Neural cell (in vitro differentiated cells): ENCODE measurements at regions not wholly inside any gene's neighbourhood (a gene's known extent, or its start where the extent isn't known, plus 50 kb on each side); places are given as distances from the start of the nearest gene placed in this dataset.

Experiments
- EP300 ChIP-seq: fragments of 450-650 bp; conservative IDR thresholded peaks from 2 replicates; pipeline ENCODE4 v1.6.1; 2014; ENCODE audit warnings: antibody characterized with exemption, mild to moderate bottlenecking, moderate library complexity; ENCODE audit not compliant: poor library complexity, severe bottlenecking
- EZH2 ChIP-seq: fragments of 200-600, 300-800 bp; shearing (Covaris generic), sonication (generic); IDR thresholded peaks from 2 replicates; pipeline ENCODE4 v1.6.1; 2014; ENCODE audit warnings: antibody characterized with exemption, low read length, borderline replicate concordance, mild to moderate bottlenecking; ENCODE audit not compliant: insufficient read depth, poor library complexity, severe bottlenecking
- POLR2AphosphoS5 ChIP-seq: IDR thresholded peaks from 2 replicates; pipeline ENCODE4 v1.6.1; 2012
- SMC3 ChIP-seq: fragments of 450-650 bp; conservative IDR thresholded peaks from 2 replicates; pipeline ENCODE4 v1.6.1; 2014; ENCODE audit warnings: antibody characterized with exemption, mild to moderate bottlenecking, moderate library complexity; ENCODE audit not compliant: poor library complexity
- TF ChIP-seq, protein P1 (sequence below): fragments of 450-650 bp; IDR thresholded peaks from 2 replicates; pipeline ENCODE4 v1.5.1; 2014; ENCODE audit warnings: antibody characterized with exemption, mild to moderate bottlenecking, moderate library complexity; ENCODE audit not compliant: poor library complexity, severe bottlenecking
- TF ChIP-seq, protein P2 (sequence below): IDR thresholded peaks from 2 replicates; pipeline ENCODE4 v1.6.1; 2012; ENCODE audit warnings: borderline replicate concordance

DNA sequence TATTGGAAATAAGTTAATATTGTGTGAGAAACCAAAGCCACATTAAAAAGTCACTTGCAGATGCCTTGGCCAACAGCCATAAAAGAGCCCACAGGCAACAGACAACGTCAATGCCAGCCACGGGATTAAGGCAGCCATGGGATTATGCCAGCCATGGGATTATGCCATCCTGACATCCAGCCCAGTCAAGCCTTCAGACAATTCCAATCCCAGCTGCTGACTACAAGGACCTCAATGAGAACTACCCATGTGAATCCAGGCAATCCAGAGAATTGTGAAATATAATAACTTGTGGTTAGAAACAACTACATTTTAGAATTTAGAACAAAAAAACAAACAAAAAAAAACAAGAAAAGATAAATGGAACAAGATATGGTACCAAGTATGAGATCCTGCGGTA is 356.6 kb downstream of the EFNB2 start:
- TF ChIP-seq, protein P1, sequence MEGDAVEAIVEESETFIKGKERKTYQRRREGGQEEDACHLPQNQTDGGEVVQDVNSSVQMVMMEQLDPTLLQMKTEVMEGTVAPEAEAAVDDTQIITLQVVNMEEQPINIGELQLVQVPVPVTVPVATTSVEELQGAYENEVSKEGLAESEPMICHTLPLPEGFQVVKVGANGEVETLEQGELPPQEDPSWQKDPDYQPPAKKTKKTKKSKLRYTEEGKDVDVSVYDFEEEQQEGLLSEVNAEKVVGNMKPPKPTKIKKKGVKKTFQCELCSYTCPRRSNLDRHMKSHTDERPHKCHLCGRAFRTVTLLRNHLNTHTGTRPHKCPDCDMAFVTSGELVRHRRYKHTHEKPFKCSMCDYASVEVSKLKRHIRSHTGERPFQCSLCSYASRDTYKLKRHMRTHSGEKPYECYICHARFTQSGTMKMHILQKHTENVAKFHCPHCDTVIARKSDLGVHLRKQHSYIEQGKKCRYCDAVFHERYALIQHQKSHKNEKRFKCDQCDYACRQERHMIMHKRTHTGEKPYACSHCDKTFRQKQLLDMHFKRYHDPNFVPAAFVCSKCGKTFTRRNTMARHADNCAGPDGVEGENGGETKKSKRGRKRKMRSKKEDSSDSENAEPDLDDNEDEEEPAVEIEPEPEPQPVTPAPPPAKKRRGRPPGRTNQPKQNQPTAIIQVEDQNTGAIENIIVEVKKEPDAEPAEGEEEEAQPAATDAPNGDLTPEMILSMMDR = no peak
- TF ChIP-seq EP300 (no peak), POLR2AphosphoS5 (no peak), SMC3 (no peak), EZH2 (no peak)
- TF ChIP-seq, protein P2, sequence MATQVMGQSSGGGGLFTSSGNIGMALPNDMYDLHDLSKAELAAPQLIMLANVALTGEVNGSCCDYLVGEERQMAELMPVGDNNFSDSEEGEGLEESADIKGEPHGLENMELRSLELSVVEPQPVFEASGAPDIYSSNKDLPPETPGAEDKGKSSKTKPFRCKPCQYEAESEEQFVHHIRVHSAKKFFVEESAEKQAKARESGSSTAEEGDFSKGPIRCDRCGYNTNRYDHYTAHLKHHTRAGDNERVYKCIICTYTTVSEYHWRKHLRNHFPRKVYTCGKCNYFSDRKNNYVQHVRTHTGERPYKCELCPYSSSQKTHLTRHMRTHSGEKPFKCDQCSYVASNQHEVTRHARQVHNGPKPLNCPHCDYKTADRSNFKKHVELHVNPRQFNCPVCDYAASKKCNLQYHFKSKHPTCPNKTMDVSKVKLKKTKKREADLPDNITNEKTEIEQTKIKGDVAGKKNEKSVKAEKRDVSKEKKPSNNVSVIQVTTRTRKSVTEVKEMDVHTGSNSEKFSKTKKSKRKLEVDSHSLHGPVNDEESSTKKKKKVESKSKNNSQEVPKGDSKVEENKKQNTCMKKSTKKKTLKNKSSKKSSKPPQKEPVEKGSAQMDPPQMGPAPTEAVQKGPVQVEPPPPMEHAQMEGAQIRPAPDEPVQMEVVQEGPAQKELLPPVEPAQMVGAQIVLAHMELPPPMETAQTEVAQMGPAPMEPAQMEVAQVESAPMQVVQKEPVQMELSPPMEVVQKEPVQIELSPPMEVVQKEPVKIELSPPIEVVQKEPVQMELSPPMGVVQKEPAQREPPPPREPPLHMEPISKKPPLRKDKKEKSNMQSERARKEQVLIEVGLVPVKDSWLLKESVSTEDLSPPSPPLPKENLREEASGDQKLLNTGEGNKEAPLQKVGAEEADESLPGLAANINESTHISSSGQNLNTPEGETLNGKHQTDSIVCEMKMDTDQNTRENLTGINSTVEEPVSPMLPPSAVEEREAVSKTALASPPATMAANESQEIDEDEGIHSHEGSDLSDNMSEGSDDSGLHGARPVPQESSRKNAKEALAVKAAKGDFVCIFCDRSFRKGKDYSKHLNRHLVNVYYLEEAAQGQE = no peak
